ENCODE measurements at regions not wholly inside any gene's neighbourhood (a gene's known extent, or its start where the extent isn't known, plus 50 kb on each side); places are given as distances from the start of the nearest gene placed in this dataset.

- no peak for DNase-seq
- intact Hi-C loops (cut with DNase I) = no loop called here
These were observed 126.8 kb upstream of the CPSF6 start for GRCh38 chr12:69112616-69113015.

GRCh38 chr12:69115099-69115498, 124.3 kb upstream of the CPSF6 start:
- intact Hi-C loops (cut with DNase I) = no loop called here
- DNase-seq = no peak

GRCh38 chr12:69115951-69116350, 123.4 kb upstream of the CPSF6 start:
- intact Hi-C loops (cut with DNase I) = no loop called here
- DNase-seq = no peak

GRCh38 chr12:69117566-69118266, 121.7 kb upstream of the CPSF6 start:
- intact Hi-C loops (cut with DNase I) = no loop called here
- DNase-seq = no peak

GRCh38 chr12:69118516-69118915, 120.9 kb upstream of the CPSF6 start:
- no peak for DNase-seq
- intact Hi-C loops (cut with DNase I) = no loop called here

DNA sequence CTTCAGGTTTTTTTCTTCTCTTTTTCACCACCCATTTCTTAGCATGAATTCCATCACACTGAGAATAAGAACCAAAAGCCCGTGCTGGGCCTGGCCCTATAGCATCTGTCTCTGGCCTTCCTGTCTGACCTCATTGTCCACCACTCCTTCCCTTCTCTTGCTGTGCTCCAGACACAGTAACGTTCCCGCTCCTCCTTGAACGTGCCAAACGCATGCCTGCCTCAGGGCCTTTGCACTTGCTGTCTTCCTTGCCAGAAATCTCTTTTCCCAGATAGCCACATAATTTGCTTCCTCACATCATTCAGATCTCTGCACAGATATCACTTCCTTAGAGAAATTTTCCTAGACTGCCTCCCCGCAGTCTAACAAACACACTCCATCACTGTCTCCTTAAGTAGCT, 119.6 kb upstream of the CPSF6 start:
- DNase-seq = no peak
- intact Hi-C loops (cut with DNase I) = no loop called here

DNA sequence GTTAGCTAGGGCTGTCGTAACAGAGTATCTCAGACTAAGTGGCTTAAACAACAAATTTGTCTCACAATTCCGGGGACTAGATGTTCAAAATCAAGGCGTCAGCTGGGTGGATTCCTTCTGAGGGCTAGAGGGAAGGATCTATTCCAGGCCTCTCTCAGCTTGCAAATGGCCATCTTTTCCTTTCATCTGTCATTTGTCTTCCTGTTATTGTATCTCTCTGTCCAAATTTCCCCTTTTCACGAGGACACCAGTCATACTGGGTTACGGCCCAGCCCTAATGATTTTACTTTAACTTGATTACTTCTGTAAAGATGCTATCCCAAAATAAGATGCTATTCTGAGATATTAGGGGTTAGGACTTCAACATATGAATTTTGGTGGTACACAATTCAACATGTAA, 119.0 kb upstream of the CPSF6 start:
- DNase-seq = no peak
- intact Hi-C loops (cut with DNase I) = no loop called here

DNA sequence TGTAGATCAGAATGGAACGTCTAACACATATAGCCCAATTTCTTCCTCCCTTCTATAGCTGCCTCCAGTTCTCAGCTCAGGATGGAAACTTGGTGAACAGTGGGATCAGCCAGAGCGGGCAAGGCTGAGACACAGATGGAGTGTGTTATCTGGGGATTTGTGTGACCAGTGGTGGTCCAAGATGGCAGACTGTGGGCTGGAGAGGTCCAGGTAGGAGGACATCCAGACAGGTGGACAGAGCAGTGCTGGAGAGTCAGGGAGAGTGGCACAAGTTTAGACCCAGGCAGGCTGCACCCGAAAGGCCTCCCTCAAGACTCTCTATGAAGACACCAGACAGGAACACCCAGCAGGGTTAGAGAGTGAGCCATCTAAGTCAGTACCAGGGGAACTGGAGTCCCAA, 116.1 kb upstream of the CPSF6 start:
- intact Hi-C loops (cut with DNase I) = no loop called here
- DNase-seq = no peak

DNA sequence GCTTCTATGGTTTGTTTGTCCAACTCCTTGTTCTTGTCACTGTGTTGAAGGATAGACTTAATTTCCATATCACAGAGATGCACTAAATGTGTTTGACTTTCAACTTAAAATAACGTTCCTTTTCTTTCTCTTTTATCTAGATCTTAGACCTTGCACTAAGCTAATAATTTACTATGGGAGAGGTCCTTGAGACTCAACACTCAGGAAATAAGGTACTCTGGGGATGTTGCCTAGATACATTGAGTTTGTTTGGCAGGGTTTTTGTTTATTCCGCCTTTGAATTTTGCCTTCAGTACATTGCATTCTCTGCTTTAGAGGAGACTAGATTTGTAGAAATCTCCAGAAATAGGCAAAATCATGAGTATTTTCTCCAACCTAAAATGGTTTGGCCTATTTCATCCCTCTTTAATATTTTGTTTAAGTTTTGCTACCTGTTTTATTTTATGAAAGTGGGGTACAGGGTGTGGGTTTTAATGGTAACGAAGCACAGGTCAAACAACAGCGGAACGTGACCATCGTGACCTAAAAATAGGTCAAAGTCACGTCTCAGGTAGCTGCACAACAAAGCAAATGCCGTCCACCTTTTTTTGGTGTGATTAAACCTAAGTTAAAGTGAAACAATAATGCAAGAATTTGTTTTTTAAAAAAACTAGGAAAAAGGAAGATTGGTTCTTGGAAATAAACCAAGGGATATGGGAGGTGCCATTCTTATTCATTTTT, 115.3 kb upstream of the CPSF6 start:
- intact Hi-C loops (cut with DNase I) = no loop called here
- DNase-seq = no peak

DNA sequence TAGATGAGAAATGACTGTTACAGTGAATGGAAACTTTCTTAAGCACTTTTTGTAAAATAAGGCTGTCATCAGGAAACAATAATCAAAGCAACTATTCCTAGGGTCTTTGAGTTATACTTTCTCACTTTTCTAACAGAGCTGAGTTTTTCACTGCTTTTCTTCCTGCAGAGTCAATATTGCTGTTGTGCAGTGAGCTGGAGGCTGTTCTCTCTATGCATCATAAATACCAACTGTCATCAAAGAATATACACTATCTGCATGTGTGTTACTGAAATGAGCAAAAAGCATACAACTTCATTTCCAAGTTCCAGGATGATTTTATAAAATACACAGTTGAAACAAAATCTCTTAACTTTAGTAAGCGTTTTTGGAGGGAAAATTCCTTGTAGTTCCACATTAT, 110.4 kb upstream of the CPSF6 start:
- intact Hi-C loops (cut with DNase I) = no loop called here
- no peak for DNase-seq

DNA sequence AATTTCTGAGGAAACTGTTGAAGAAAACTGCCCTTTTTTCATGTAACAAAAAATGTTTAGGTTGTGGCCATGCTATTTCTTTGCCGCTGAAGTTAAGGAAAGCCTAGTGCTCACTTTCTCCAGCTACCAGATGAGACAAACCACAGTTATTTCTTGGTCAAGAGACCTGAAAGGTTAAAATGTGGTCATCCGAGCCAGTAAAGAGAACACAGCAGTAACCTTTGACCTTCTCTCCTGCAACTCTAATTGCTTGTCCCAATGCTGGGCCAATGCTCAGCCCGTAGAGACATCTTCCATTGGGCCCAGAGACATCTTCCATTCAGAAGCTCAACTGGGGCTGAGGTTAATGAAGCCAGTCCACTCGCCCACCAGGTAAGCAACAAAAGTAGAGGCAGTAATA, 109.8 kb upstream of the CPSF6 start:
- intact Hi-C loops (cut with DNase I) = no loop called here
- no peak for DNase-seq

GRCh38 chr12:69130064-69130463, 109.3 kb upstream of the CPSF6 start:
- intact Hi-C loops (cut with DNase I) = no loop called here
- DNase-seq = no peak

DNA sequence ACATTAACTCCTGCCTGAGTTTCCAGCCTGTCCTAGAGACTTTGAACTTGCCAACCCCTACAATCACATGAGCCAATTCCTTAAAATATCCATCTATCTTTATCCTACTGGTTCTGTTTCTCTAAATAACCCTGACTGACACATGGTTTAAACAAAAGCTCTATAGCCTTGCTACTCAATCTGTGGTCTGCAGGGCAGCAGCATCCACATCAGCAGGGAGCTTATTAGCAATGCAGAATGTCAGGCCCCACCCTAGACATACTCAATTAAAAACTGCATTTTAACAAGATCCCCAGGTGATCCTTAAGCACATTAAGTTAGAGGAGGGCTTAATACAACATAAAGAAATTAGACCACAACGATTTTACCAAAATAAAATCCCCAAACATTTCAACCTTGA, 108.3 kb upstream of the CPSF6 start:
- DNase-seq = no peak
- intact Hi-C loops (cut with DNase I) = no loop called here

DNA sequence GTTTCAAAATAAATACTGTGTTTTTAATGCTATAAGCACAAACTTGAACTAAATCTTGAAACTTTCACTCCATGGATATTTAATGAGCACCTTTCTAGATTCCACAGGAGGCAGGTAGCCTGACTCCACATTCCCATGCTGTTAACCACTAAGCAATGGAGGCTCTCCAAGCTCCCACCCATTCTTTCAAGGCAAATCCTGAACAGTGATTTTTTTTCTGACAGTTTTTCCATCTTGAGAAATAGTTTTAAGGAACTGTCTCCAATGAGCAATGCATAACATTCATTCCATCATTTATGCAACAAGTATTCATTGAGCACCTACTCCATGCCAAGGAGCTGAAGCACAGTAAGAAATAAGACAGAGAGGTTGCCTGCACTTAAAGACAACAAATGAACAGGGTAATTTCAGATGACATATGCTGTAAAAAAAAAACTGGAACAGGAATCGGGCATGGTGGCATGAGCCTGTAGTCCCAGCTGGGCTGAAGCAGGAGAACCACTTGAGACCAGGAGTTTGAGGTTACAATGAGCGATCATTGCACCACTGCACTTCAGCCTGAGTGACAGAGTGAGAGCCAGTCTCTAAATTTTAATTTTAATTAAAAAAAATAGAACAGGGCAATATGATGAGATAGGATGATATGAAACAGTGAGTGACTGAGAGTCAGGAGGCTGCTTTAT, 102.3 kb upstream of the CPSF6 start:
- no peak for DNase-seq
- intact Hi-C loops (cut with DNase I) = no loop called here

DNA sequence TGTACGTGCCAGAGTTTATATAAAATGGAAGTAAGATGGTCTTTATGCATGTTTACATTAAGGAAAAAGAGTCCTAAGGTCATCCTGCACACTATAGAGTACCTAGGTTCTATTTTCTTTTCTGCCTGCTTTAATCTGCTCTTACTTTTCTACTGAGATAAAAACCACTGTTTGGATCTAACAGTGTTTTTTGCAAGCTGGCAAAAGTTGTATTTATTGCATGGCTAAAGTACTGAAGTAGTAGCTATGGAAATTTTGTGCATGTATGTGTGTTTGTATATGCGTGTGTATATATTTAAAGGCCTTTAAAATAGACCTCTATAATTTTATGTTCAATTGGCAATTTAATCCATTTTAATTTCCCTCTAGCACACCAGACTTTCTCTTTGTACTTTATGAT, 98.3 kb upstream of the CPSF6 start:
- intact Hi-C loops (cut with DNase I) = no loop called here
- no peak for DNase-seq

DNA sequence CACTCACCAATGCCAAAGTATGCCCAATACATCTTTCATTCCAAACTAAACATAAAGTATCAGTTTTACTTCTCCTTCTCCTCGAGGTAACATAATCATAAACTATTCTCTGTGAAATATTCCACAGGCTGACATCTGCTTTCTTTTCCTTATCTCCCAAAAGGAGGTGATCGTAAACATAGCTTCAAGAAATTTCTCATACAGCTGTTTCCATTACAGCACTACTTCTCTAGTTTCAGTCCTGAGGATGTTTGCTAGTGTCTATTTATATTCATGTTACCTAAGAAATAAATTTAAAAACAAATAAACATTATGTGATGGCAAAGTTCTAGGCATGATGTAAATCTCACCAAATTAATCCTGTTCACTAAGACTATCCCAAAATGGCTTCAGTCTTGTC, 90.1 kb upstream of the CPSF6 start:
- no peak for DNase-seq
- intact Hi-C loops (cut with DNase I) = no loop called here

DNA sequence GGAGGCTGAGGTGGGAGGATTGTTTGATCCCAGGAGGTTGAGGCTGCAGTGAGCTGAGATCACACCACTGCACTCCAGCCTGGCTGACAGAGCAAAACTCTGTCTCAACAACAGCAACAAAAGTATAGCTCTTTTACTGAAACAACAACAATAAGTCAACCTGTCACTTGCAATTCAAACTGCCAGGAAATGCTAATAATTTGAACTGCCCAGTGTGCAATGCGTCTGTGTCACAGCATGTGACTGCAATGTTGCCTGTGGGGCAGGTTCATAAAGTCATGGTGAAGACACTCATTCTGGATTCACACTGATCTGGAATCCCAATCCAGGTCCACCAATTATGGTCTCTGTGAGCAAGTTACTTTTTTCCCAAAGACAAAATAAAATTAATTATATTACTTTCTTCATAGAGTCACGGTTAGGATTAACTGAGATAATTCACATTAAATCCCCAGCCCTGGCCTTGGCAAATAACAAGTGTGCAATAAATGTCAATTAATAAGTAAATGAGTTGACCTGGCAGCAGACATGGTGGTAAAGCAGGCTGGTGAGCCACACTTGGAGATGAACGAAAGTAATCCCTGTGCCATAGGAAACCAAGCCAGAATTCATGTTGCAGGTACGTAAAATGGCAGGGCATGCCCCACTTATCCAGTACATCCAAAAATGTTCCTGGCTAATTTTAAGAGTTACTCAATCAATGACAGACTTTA, 89.1 kb upstream of the CPSF6 start:
- DNase-seq = no peak
- intact Hi-C loops (cut with DNase I) = loop anchor here (5.0 to 10.0 kb wide), 2 partner anchors 102 to 325 kb away; no protein-coding TSS in a partner anchor

DNA sequence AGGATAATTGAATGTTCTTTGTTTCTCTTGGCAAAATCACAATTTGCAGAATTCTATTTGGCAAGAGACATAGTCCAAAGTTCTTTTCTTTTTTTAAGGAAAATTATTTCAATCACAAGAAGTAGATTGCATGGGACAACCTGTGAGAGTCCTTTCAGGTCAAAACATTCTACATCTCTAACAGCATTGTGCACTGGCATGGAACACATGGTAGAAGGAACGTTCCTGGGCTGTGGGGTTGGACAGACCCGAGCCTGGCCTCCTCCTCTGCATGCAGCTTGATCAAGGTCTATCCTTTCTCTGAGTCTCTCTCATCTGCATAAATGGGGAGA, 88.6 kb upstream of the CPSF6 start:
- intact Hi-C loops (cut with DNase I) = loop anchor here (5.0 to 10.0 kb wide), 2 partner anchors 102 to 326 kb away; no protein-coding TSS in a partner anchor
- no peak for DNase-seq

- intact Hi-C loops (cut with DNase I) = loop anchor here (5.0 to 10.0 kb wide), 2 partner anchors 101 to 327 kb away; no protein-coding TSS in a partner anchor
- no peak for DNase-seq
These were observed 88.1 kb upstream of the CPSF6 start for GRCh38 chr12:69151254-69151764.

All from head of caudate nucleus (tissue), 42 donors.